ENCODE measurements at regions not wholly inside any gene's neighbourhood (a gene's known extent, or its start where the extent isn't known, plus 50 kb on each side); places are given as distances from the start of the nearest gene placed in this dataset.
A peak's percentile ranks its signal among the peaks of the same experiment; 100 is the strongest.

DNA sequence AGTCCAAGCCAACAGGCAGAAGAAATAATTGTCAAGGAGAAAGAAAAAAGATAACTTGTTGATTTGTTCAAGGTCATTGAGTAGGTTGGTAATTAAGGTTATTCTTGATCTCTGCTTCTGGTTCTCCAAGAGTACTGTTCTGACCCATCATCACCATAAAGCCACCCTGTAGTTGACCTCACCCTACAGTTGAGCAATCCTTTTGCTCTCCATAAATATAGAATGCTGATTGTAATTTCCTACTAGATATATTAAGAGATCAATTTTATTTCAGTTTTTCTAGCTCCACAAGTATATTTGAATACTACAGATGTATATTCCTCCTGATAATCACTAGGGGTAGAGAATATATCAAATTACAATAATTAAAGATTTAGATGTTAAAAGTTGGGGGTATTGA lies 350.5 kb upstream of the PDE3A start:
- DNase-seq, result no peak
- intact Hi-C loops (cut with DNase I), result no loop called here
- H3K4me3 ChIP-seq, result no peak overlapping the region
- H3K9ac ChIP-seq (ENCODE audit: low read depth in 2 of 2, low read length in 2 of 2), result no peak overlapping the region
- TF ChIP-seq, protein P1, sequence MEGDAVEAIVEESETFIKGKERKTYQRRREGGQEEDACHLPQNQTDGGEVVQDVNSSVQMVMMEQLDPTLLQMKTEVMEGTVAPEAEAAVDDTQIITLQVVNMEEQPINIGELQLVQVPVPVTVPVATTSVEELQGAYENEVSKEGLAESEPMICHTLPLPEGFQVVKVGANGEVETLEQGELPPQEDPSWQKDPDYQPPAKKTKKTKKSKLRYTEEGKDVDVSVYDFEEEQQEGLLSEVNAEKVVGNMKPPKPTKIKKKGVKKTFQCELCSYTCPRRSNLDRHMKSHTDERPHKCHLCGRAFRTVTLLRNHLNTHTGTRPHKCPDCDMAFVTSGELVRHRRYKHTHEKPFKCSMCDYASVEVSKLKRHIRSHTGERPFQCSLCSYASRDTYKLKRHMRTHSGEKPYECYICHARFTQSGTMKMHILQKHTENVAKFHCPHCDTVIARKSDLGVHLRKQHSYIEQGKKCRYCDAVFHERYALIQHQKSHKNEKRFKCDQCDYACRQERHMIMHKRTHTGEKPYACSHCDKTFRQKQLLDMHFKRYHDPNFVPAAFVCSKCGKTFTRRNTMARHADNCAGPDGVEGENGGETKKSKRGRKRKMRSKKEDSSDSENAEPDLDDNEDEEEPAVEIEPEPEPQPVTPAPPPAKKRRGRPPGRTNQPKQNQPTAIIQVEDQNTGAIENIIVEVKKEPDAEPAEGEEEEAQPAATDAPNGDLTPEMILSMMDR (IDR thresholded peaks at IDR 0.05), result no peak
- H3K27ac ChIP-seq, result no peak overlapping the region
- H3K9me3 ChIP-seq, result no peaks in the 10 kb centered on the region
- no peaks in the 10 kb centered on the region for H3K27me3 ChIP-seq
- no peaks in the 10 kb centered on the region for H3K4me1 ChIP-seq
- H3K36me3 ChIP-seq, result no peaks in the 10 kb centered on the region

DNA sequence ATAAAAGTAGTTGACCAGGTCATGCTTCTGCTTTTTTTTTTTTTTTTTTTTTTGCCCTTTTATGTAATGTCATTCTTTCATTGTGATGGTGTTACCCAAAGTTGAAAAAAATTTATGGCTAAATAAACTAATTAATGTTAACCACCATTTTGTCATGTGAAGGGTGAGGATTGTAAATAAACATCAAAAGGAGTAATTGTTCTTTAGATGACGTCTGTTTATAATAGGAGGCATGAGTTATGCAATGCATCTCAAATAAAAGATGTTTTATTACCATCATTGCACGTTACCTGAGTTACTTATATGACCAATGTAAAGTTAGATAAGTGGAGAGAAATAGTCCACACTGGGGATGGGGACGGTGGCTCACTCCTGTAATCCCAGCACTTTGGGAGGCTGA lies 349.9 kb upstream of the PDE3A start:
- Histone ChIP-seq H3K4me1 (no peaks in the 10 kb centered on the region), H3K9ac (ENCODE audit: low read depth in 2 of 2, low read length in 2 of 2) (no peak overlapping the region), H3K36me3 (no peaks in the 10 kb centered on the region), H3K9me3 (no peaks in the 10 kb centered on the region), H3K4me3 (no peak overlapping the region), H3K27ac (no peak overlapping the region), H3K27me3 (no peaks in the 10 kb centered on the region)
- peak; percentile 34 for DNase-seq
- TF ChIP-seq, protein P1 (IDR thresholded peaks at IDR 0.05), result no peak
- intact Hi-C loops (cut with DNase I), result no loop called here

DNA sequence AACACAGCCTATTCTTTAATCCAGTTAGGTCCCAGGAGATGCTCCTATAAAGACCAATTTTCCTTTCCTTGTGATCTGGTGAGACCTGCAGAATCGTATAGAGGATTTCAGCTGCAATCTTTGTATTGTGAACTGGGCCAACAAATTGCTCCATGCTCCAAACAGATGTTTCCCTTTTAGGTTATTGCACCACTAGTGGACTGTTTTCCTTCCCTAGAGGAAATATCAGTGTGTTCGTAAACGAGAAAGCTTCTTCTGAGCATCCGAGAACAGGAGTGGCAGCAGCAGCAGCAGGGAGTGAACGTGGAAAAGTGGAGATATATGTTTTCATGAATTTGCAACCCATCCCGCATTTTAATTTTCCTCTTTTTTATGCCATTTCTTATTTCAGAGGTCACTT lies 344.1 kb upstream of the PDE3A start:
- TF ChIP-seq, protein P1 (IDR thresholded peaks at IDR 0.05), result no peak
- intact Hi-C loops (cut with DNase I), result no loop called here
- no peak overlapping the region for H3K27ac ChIP-seq

DNA sequence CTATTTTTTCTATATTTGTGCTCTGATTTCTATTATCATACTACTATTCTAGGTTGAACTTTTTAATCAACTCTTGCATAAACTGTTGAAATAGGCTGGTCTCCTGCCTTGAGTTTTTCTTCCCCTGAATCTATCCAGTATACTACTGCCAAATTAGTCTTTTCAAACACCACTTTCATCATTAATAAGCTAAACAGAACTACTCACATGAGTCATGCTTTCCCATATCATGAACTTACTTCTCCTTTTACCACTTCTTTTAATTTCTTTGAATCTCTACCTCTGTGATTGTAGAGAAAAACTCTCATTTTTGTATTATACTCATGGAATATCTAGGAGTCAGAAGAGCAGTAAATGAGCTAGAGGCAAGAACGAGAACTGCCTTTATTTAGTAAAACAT lies 340.3 kb upstream of the PDE3A start:
- H3K4me3 ChIP-seq, result no peak overlapping the region
- no peaks in the 10 kb centered on the region for H3K9me3 ChIP-seq
- no peak overlapping the region for H3K9ac ChIP-seq (ENCODE audit: low read depth in 2 of 2, low read length in 2 of 2)
- TF ChIP-seq, protein P1 (IDR thresholded peaks at IDR 0.05), result no peak
- no peak overlapping the region for H3K27ac ChIP-seq
- no peaks in the 10 kb centered on the region for H3K4me1 ChIP-seq
- intact Hi-C loops (cut with DNase I), result no loop called here
- DNase-seq, result no peak
- H3K36me3 ChIP-seq, result no peaks in the 10 kb centered on the region
- H3K27me3 ChIP-seq, result no peaks in the 10 kb centered on the region

More for the DNA sequence above, 344.1 kb upstream of the PDE3A start:
- H3K27me3 ChIP-seq, result no peaks in the 10 kb centered on the region
- H3K36me3 ChIP-seq, result no peaks in the 10 kb centered on the region
- no peaks in the 10 kb centered on the region for H3K9me3 ChIP-seq
- DNase-seq, result no peak
- H3K4me3 ChIP-seq, result no peak overlapping the region
- no peaks in the 10 kb centered on the region for H3K4me1 ChIP-seq
- H3K9ac ChIP-seq (ENCODE audit: low read depth in 2 of 2, low read length in 2 of 2), result no peak overlapping the region

DNA sequence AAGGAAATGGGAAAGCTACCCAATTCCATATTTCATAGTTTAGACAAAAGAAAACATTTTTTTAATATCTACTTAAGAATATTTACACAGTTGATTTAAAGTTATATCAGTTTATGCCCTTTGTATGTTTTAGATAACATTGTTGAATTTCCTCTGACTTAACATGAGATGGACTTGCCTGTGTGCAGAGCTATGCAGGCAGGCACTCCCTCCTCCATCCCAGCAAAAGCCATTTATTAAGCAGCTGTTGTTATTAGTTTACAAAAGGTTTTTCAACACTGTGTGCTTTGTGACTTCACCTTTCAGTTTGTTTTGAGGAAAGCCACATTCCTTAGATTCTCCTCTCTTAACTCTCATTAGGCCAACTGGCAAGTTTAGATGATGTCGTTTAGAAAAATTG lies 337.5 kb upstream of the PDE3A start:
- Histone ChIP-seq H3K9ac (ENCODE audit: low read depth in 2 of 2, low read length in 2 of 2) (no peak overlapping the region), H3K9me3 (no peaks in the 10 kb centered on the region), H3K36me3 (no peaks in the 10 kb centered on the region), H3K4me3 (no peak overlapping the region), H3K4me1 (no peaks in the 10 kb centered on the region), H3K27ac (no peak overlapping the region), H3K27me3 (no peaks in the 10 kb centered on the region)
- DNase-seq, result no peak
- TF ChIP-seq, protein P1 (IDR thresholded peaks at IDR 0.05), result no peak
- intact Hi-C loops (cut with DNase I), result no loop called here

DNA sequence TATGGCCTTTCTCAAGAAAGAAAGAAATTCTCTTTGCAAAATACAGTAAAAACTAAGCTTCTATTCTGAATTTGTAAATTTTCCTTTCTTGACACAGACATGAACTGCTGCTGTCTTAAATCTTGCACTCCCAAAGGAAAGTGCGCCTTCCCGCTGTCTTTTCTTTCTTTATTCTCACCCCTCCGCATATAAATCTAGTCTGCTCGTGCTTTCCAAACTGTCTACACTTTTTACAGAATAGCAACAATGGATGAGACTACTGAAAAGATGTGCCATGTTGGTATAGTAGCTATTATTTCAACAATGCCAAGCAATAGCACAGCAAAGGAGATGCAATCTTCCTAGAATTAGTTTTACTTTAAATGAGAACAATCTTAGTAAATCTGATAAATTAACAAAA lies 328.8 kb upstream of the PDE3A start:
- Histone ChIP-seq H3K9me3 (no peaks in the 10 kb centered on the region), H3K9ac (ENCODE audit: low read depth in 2 of 2, low read length in 2 of 2) (no peak overlapping the region), H3K4me3 (no peak overlapping the region), H3K27ac (no peak overlapping the region), H3K27me3 (no peaks in the 10 kb centered on the region), H3K36me3 (no peaks in the 10 kb centered on the region), H3K4me1 (no peaks in the 10 kb centered on the region)
- intact Hi-C loops (cut with DNase I), result no loop called here
- DNase-seq, result no peak
- TF ChIP-seq, protein P1 (IDR thresholded peaks at IDR 0.05), result no peak

All from colonic mucosa (tissue), 4 donors.